AG09319 (cell line): ENCODE measurements at regions not wholly inside any gene's neighbourhood (a gene's known extent, or its start where the extent isn't known, plus 50 kb on each side); places are given as distances from the start of the nearest gene placed in this dataset.

ENCODE experiments used
- DNase-seq: peaks from one replicate; pipeline ENCODE4 v3.0.0-alpha.2; 2010; ENCODE audit warnings: low read depth; ENCODE audit errors: extremely low read depth
- CTCF ChIP-seq: IDR thresholded peaks from 2 replicates; pipeline ENCODE4 v1.5.1; 2011; ENCODE audit warnings: low read depth, mild to moderate bottlenecking, inconsistent platforms, low read length, moderate library complexity

GRCh38 chr1:60563777-60564535 lies 490.4 kb upstream of the C1orf87 start:
- TF ChIP-seq CTCF, result no peak
- no peak for DNase-seq

- DNase-seq, result no peak
- no peak for TF ChIP-seq CTCF
These were observed 489.2 kb upstream of the C1orf87 start for GRCh38 chr1:60562740-60563139.

- DNase-seq, result no peak
- TF ChIP-seq CTCF, result no peak
These were observed 487.1 kb upstream of the C1orf87 start for GRCh38 chr1:60560701-60561100.

- no peak for TF ChIP-seq CTCF
- no peak for DNase-seq
These were observed 484.7 kb upstream of the C1orf87 start for GRCh38 chr1:60558236-60558635.

- TF ChIP-seq CTCF, result no peak
- DNase-seq, result no peak
These were observed 480.2 kb upstream of the C1orf87 start for GRCh38 chr1:60553730-60554129.

- no peak for DNase-seq
- TF ChIP-seq CTCF, result no peak
These were observed 474.3 kb upstream of the C1orf87 start for GRCh38 chr1:60547821-60548220.

- TF ChIP-seq CTCF, result no peak
- no peak for DNase-seq
These were observed 468.4 kb upstream of the C1orf87 start for GRCh38 chr1:60541831-60542532.
